ENCODE measurements at regions not wholly inside any gene's neighbourhood (a gene's known extent, or its start where the extent isn't known, plus 50 kb on each side); places are given as distances from the start of the nearest gene placed in this dataset.
"Not testable (repeated sequence)": the region's sequence is repeated elsewhere in the genome, so short reads cannot be mapped to it uniquely, and the experiment has no call there.

DNA sequence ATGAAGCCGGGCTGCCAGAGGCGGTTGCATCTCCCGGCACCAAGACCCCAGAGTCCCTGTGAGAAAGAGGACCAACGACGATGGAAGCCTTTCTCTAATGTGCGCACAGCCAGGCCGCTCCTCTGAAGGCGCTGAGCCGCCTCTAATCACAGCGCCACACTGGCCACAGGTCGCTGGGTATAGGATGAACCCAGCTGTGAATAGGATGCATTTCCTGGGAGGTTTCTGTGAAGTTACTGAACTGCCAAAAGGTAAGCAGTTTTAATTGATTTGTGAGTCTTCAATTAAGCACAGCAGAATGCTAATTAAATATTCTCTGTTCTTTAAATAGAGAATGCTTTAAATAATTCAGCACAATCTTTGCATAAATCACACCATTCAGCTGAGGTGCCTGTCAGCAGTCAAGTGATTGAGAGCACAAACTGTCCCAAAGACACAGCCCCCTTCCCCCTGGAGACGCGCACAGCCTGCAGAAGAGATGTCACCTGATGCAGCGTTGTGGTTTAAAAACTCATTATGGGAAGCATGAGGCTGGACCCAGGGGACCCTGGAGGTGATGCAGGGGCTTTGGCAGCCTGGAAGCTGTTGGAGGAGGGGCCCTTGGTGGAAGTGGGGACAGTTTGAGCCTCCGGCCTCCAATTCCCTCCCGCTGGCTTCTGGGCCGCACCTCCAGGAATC, 98.1 kb downstream of the RTP5 start:
- intact Hi-C loops (cut with micrococcal nuclease; ENCODE audit: unreplicated experiment): no loop called here
- BruUV-seq (replicated peaks): no TSS peak

DNA sequence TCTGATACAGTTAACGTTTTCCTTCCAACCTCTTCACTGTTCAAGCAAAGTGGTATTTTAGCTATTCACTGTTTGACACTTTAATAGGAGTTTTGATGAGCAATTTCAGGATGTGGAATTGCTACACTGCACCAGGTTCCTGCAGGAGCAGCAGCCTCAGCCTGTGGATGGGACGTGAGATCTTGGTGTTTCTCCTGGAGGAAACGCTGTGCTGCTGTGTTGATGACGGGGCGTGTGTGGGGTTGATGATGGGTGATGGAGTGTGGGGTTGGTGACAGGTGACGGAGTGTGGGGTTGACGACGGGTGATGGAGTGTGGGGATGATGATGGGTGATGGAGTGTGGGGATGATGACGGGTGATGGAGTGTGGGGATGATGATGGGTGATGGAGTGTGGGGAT, 98.9 kb downstream of the RTP5 start:
- CTCF ChIA-PET: no interaction called here
- no peaks in the 10 kb centered on the region for H3K27me3 Mint-ChIP-seq (ENCODE audit: unreplicated experiment)
- TF ChIP-seq, protein P1, sequence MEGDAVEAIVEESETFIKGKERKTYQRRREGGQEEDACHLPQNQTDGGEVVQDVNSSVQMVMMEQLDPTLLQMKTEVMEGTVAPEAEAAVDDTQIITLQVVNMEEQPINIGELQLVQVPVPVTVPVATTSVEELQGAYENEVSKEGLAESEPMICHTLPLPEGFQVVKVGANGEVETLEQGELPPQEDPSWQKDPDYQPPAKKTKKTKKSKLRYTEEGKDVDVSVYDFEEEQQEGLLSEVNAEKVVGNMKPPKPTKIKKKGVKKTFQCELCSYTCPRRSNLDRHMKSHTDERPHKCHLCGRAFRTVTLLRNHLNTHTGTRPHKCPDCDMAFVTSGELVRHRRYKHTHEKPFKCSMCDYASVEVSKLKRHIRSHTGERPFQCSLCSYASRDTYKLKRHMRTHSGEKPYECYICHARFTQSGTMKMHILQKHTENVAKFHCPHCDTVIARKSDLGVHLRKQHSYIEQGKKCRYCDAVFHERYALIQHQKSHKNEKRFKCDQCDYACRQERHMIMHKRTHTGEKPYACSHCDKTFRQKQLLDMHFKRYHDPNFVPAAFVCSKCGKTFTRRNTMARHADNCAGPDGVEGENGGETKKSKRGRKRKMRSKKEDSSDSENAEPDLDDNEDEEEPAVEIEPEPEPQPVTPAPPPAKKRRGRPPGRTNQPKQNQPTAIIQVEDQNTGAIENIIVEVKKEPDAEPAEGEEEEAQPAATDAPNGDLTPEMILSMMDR (IDR thresholded peaks at IDR 0.05; ENCODE audit: unreplicated experiment): no peak
- DNase-seq: no peak
- BruUV-seq (replicated peaks): no TSS peak
- H3K27ac Mint-ChIP-seq (ENCODE audit: unreplicated experiment): no peak overlapping the region
- peaks cover 12% of the 10 kb centered on the region for H3K4me1 Mint-ChIP-seq (ENCODE audit: low read depth, unreplicated experiment)
- no peak overlapping the region for H3K4me3 Mint-ChIP-seq (ENCODE audit: low read depth, unreplicated experiment)
- intact Hi-C loops (cut with micrococcal nuclease; ENCODE audit: unreplicated experiment): no loop called here
- no peaks in the 10 kb centered on the region for H3K36me3 Mint-ChIP-seq (ENCODE audit: insufficient read depth, unreplicated experiment)
- no peaks in the 10 kb centered on the region for H3K9me3 Mint-ChIP-seq (ENCODE audit: low read depth, unreplicated experiment)

More for the DNA sequence above, 98.1 kb downstream of the RTP5 start:
- TF ChIP-seq, protein P1 (IDR thresholded peaks at IDR 0.05; ENCODE audit: unreplicated experiment): no peak
- DNase-seq: no peak
- no peak overlapping the region for H3K4me3 Mint-ChIP-seq (ENCODE audit: low read depth, unreplicated experiment)
- H3K9me3 Mint-ChIP-seq (ENCODE audit: low read depth, unreplicated experiment): no peaks in the 10 kb centered on the region
- H3K36me3 Mint-ChIP-seq (ENCODE audit: insufficient read depth, unreplicated experiment): no peaks in the 10 kb centered on the region
- CTCF ChIA-PET: no interaction called here
- peaks cover 1% of the 10 kb centered on the region for H3K27me3 Mint-ChIP-seq (ENCODE audit: unreplicated experiment)
- H3K27ac Mint-ChIP-seq (ENCODE audit: unreplicated experiment): no peak overlapping the region
- H3K4me1 Mint-ChIP-seq (ENCODE audit: low read depth, unreplicated experiment): peaks cover 12% of the 10 kb centered on the region

DNA sequence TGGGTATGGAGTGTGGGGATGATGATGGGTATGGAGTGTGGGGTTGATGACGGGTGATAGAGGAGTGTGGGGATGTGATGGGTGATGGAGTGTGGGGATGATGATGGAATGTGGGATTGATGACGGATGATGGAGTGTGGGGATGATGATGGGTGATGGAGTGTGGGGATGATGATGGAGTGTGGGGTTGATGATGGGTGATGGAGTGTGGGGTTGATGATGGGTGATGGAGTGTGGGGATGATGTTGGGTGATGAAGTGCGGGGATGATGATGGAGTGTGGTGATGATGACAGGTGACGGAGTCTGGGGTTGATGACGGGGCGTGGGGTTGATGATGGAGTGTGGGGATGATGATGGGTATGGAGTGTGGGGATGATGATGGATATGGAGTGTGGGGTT, 99.7 kb downstream of the RTP5 start:
- H3K36me3 Mint-ChIP-seq (ENCODE audit: insufficient read depth, unreplicated experiment); DNase-seq; H3K4me3 Mint-ChIP-seq (ENCODE audit: low read depth, unreplicated experiment); H3K27ac Mint-ChIP-seq (ENCODE audit: unreplicated experiment); BruUV-seq (replicated peaks); intact Hi-C loops (cut with micrococcal nuclease; ENCODE audit: unreplicated experiment); CTCF ChIA-PET; H3K27me3 Mint-ChIP-seq (ENCODE audit: unreplicated experiment); H3K9me3 Mint-ChIP-seq (ENCODE audit: low read depth, unreplicated experiment): not testable (repeated sequence)
- peaks cover 12% of the 10 kb centered on the region for H3K4me1 Mint-ChIP-seq (ENCODE audit: low read depth, unreplicated experiment)

DNA sequence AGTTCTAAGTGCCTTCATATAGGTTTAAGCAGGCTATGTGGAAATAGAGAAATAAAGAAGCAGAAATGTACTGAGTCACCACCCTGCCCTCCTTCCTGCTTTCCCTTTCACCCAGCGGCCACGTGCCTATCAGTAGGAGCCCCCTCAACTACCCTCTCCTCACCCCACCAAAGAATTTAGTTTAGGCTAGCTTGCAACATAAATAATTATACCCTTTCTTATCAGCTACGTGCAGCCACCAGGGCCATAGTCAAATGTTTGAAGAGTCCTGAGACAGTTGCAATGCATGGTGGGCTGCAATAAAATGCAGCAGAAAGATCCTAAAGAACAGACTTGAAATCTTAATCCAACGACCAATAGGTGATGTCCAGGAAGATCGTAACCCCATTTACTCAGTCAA, 101.2 kb downstream of the RTP5 start:
- H3K36me3 Mint-ChIP-seq (ENCODE audit: insufficient read depth, unreplicated experiment): no peaks in the 10 kb centered on the region
- no peaks in the 10 kb centered on the region for H3K9me3 Mint-ChIP-seq (ENCODE audit: low read depth, unreplicated experiment)
- TF ChIP-seq, protein P1 (IDR thresholded peaks at IDR 0.05; ENCODE audit: unreplicated experiment): no peak
- no TSS peak for BruUV-seq (replicated peaks)
- H3K4me1 Mint-ChIP-seq (ENCODE audit: low read depth, unreplicated experiment): peaks cover 11% of the 10 kb centered on the region
- H3K27ac Mint-ChIP-seq (ENCODE audit: unreplicated experiment): no peak overlapping the region
- no peaks in the 10 kb centered on the region for H3K27me3 Mint-ChIP-seq (ENCODE audit: unreplicated experiment)
- no peak for DNase-seq
- intact Hi-C loops (cut with micrococcal nuclease; ENCODE audit: unreplicated experiment): no loop called here
- CTCF ChIA-PET: no interaction called here
- no peak overlapping the region for H3K4me3 Mint-ChIP-seq (ENCODE audit: low read depth, unreplicated experiment)

DNA sequence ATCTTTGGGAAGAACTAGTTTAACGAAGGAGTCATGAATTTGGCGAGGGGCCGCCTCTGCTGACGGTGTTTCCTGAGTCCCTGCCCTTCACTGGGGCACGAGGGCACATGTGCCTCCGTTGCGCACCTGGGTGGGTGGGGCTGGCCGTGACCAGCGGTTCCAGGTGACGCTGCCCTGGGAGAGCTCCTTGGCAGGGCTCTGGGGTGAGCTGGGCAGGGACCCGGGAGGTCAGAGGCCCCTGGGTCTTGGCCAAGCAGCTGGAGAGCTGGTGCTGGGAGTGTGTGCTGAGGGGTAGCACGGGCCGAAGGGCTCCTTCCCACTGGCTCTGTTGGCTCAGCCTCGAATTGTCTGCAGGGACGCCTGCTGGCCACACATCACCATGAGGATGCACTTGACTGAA, 104.6 kb downstream of the RTP5 start:
- Mint-ChIP-seq H3K4me1 (ENCODE audit: low read depth, unreplicated experiment) (no peaks in the 10 kb centered on the region), H3K36me3 (ENCODE audit: insufficient read depth, unreplicated experiment) (no peaks in the 10 kb centered on the region), H3K9me3 (ENCODE audit: low read depth, unreplicated experiment) (no peaks in the 10 kb centered on the region), H3K27me3 (ENCODE audit: unreplicated experiment) (no peaks in the 10 kb centered on the region), H3K27ac (ENCODE audit: unreplicated experiment) (no peak overlapping the region), H3K4me3 (ENCODE audit: low read depth, unreplicated experiment) (no peak overlapping the region)
- TF ChIP-seq, protein P1 (IDR thresholded peaks at IDR 0.05; ENCODE audit: unreplicated experiment): no peak
- DNase-seq: no peak
- CTCF ChIA-PET: no interaction called here
- intact Hi-C loops (cut with micrococcal nuclease; ENCODE audit: unreplicated experiment): no loop called here
- no TSS peak for BruUV-seq (replicated peaks)
